ENCODE measurements at regions not wholly inside any gene's neighbourhood (a gene's known extent, or its start where the extent isn't known, plus 50 kb on each side); places are given as distances from the start of the nearest gene placed in this dataset.

DNA sequence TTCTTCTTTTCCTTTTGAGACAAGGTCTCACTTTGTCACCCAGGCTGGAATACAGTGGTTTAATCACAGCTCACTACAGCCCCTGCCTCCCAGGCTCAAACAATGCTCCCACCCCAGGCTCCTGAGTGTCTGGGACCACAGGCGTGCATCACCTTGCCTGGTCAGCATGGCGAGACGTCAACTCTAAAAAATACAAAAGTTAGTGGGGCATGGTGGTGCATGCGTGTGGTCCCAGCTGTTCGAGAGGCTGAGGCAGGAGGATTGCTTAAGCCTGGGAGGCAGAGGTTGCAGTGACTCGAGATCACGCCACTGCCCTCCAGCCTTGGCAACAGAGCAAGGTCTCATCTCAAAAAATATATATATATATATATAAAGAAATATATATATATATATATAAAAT is 242.4 kb downstream of the SHOX start:
- Histone ChIP-seq H3K9ac (ENCODE audit: low read depth in 1 of 2, low read length in 2 of 2) (no peak overlapping the region), H3K27me3 (ENCODE audit: control insufficient read depth in 2 of 2, insufficient read depth in 2 of 2, low read length in 2 of 2) (no peaks in the 10 kb centered on the region), H3K4me3 (ENCODE audit: low read length in 2 of 2) (no peak overlapping the region), H3K27ac (ENCODE audit: low read depth in 2 of 2, low read length in 2 of 2) (no peak overlapping the region), H3K9me3 (ENCODE audit: control insufficient read depth in 2 of 2, low read length in 2 of 2) (peaks cover 5 to 6% of the 10 kb centered on the region in 2 donors), H3K4me1 (ENCODE audit: control insufficient read depth in 2 of 2, insufficient read depth in 2 of 2, low read length in 2 of 2) (no peaks in the 10 kb centered on the region), H3K36me3 (ENCODE audit: control insufficient read depth in 2 of 2, insufficient read depth in 2 of 2, low read length in 2 of 2) (no peaks in the 10 kb centered on the region)

DNA sequence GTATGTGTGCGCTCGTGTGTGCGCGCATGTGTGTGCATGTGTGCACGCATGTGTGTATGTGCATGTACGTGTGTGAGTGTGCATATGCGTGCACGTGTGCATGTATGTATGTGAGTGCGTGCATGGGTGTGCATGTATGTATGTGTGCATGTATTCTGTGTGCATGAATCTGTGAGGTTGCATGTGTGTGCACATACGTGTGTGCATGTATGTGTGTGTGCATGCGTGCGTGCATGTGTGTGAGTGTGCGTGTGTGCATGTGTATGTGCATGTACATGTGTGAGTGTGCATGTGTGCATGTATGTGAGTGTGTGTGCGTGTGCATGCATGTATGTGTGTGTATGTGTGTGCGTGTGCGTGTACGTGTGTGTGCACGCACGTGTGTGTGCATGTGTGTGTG is 241.5 kb downstream of the SHOX start:
- peaks cover 4 to 5% of the 10 kb centered on the region in 2 donors for H3K9me3 ChIP-seq (ENCODE audit: control insufficient read depth in 2 of 2, low read length in 2 of 2)
- no peaks in the 10 kb centered on the region for H3K4me1 ChIP-seq (ENCODE audit: control insufficient read depth in 2 of 2, insufficient read depth in 2 of 2, low read length in 2 of 2)
- no peaks in the 10 kb centered on the region for H3K27me3 ChIP-seq (ENCODE audit: control insufficient read depth in 2 of 2, insufficient read depth in 2 of 2, low read length in 2 of 2)
- H3K4me3 ChIP-seq (ENCODE audit: low read length in 2 of 2): no peak overlapping the region
- no peak overlapping the region for H3K9ac ChIP-seq (ENCODE audit: low read depth in 1 of 2, low read length in 2 of 2)
- H3K36me3 ChIP-seq (ENCODE audit: control insufficient read depth in 2 of 2, insufficient read depth in 2 of 2, low read length in 2 of 2): no peaks in the 10 kb centered on the region
- H3K27ac ChIP-seq (ENCODE audit: low read depth in 2 of 2, low read length in 2 of 2): no peak overlapping the region

- Histone ChIP-seq H3K27ac (ENCODE audit: low read depth in 2 of 2, low read length in 2 of 2) (no peak overlapping the region), H3K9me3 (ENCODE audit: control insufficient read depth in 2 of 2, low read length in 2 of 2) (peaks cover 4 to 5% of the 10 kb centered on the region in 2 donors), H3K27me3 (ENCODE audit: control insufficient read depth in 2 of 2, insufficient read depth in 2 of 2, low read length in 2 of 2) (no peaks in the 10 kb centered on the region), H3K4me3 (ENCODE audit: low read length in 2 of 2) (no peak overlapping the region), H3K36me3 (ENCODE audit: control insufficient read depth in 2 of 2, insufficient read depth in 2 of 2, low read length in 2 of 2) (no peaks in the 10 kb centered on the region), H3K9ac (ENCODE audit: low read depth in 1 of 2, low read length in 2 of 2) (no peak overlapping the region), H3K4me1 (ENCODE audit: control insufficient read depth in 2 of 2, insufficient read depth in 2 of 2, low read length in 2 of 2) (no peaks in the 10 kb centered on the region)
Observed at GRCh38 chrX:871626-872025, 241.0 kb downstream of the SHOX start.

DNA sequence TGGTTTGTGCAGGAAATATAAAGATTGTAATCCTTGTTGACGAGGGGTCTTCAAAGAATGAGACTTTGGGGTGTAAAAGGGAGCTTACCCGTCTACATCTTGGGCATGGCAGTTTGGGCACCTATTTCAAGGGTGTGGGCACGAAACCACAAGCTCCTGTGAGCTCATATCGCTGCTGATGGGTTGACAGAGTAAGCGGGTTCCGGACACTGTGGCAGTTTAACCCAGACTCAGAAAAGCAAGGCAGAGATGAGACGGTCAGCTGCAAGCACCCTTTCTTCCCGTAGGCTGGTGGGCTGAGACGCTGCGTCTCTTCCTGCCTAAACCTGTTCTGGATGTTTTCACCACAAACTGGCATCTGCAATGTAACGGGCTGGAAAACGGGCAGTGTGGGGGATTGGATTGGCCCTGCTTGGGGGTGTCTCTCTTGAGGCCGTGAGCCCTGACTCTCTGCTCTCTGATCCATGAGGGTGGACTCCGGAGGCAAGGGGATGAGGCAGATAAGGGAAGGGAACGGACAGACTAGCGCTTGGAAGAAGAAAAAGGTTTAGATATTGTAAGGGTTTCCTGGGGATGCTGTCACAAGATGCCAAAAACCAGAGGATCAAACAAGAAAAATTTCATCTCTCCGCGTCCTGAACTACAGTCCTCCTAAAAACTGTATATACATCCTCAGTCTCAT is 237.5 kb downstream of the SHOX start:
- H3K36me3 ChIP-seq (ENCODE audit: control insufficient read depth in 2 of 2, insufficient read depth in 2 of 2, low read length in 2 of 2): no peaks in the 10 kb centered on the region
- H3K27ac ChIP-seq (ENCODE audit: low read depth in 2 of 2, low read length in 2 of 2): no peak overlapping the region
- no peaks in the 10 kb centered on the region for H3K27me3 ChIP-seq (ENCODE audit: control insufficient read depth in 2 of 2, insufficient read depth in 2 of 2, low read length in 2 of 2)
- no peaks in the 10 kb centered on the region for H3K4me1 ChIP-seq (ENCODE audit: control insufficient read depth in 2 of 2, insufficient read depth in 2 of 2, low read length in 2 of 2)
- H3K4me3 ChIP-seq (ENCODE audit: low read length in 2 of 2): no peak overlapping the region
- H3K9me3 ChIP-seq (ENCODE audit: control insufficient read depth in 2 of 2, low read length in 2 of 2): peaks cover 4 to 9% of the 10 kb centered on the region in 2 donors
- H3K9ac ChIP-seq (ENCODE audit: low read depth in 1 of 2, low read length in 2 of 2): no peak overlapping the region

- H3K9ac ChIP-seq (ENCODE audit: low read depth in 1 of 2, low read length in 2 of 2): no peak overlapping the region
Observed at GRCh38 chrX:867502-867901, 236.9 kb downstream of the SHOX start.

GRCh38 chrX:866441-866990 is 235.9 kb downstream of the SHOX start:
- Histone ChIP-seq H3K27me3 (ENCODE audit: control insufficient read depth in 2 of 2, insufficient read depth in 2 of 2, low read length in 2 of 2) (no peaks in the 10 kb centered on the region), H3K27ac (ENCODE audit: low read depth in 2 of 2, low read length in 2 of 2) (no peak overlapping the region)

More at GRCh38 chrX:867502-867901, 236.9 kb downstream of the SHOX start:
- no peaks in the 10 kb centered on the region for H3K4me1 ChIP-seq (ENCODE audit: control insufficient read depth in 2 of 2, insufficient read depth in 2 of 2, low read length in 2 of 2)
- H3K4me3 ChIP-seq (ENCODE audit: low read length in 2 of 2): no peak overlapping the region
- no peak overlapping the region for H3K27ac ChIP-seq (ENCODE audit: low read depth in 2 of 2, low read length in 2 of 2)
- peaks cover 4 to 9% of the 10 kb centered on the region in 2 donors for H3K9me3 ChIP-seq (ENCODE audit: control insufficient read depth in 2 of 2, low read length in 2 of 2)
- no peaks in the 10 kb centered on the region for H3K27me3 ChIP-seq (ENCODE audit: control insufficient read depth in 2 of 2, insufficient read depth in 2 of 2, low read length in 2 of 2)
- H3K36me3 ChIP-seq (ENCODE audit: control insufficient read depth in 2 of 2, insufficient read depth in 2 of 2, low read length in 2 of 2): no peaks in the 10 kb centered on the region

DNA sequence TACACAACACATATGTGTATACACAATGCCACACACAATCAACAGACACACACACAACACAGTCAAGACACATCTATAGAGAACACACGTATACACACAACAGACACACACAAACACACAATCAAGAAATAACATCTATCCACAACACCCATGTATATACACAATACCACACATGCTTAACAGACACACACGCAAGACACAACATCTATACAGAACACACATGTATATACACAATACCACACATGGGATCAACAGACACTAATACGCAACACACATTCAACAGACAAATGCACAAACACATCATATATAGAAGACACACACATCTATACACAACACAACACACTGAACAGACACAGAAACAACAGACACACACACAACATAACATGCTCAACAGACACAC is 234.8 kb downstream of the SHOX start:
- Histone ChIP-seq H3K9me3 (ENCODE audit: control insufficient read depth in 2 of 2, low read length in 2 of 2) (peaks cover 0 to 4% of the 10 kb centered on the region in 2 donors), H3K9ac (ENCODE audit: low read depth in 1 of 2, low read length in 2 of 2) (no peak overlapping the region), H3K27me3 (ENCODE audit: control insufficient read depth in 2 of 2, insufficient read depth in 2 of 2, low read length in 2 of 2) (no peaks in the 10 kb centered on the region), H3K27ac (ENCODE audit: low read depth in 2 of 2, low read length in 2 of 2) (no peak overlapping the region), H3K4me3 (ENCODE audit: low read length in 2 of 2) (no peak overlapping the region), H3K4me1 (ENCODE audit: control insufficient read depth in 2 of 2, insufficient read depth in 2 of 2, low read length in 2 of 2) (no peaks in the 10 kb centered on the region), H3K36me3 (ENCODE audit: control insufficient read depth in 2 of 2, insufficient read depth in 2 of 2, low read length in 2 of 2) (no peaks in the 10 kb centered on the region)

More at GRCh38 chrX:866441-866990, 235.9 kb downstream of the SHOX start:
- Histone ChIP-seq H3K36me3 (ENCODE audit: control insufficient read depth in 2 of 2, insufficient read depth in 2 of 2, low read length in 2 of 2) (no peaks in the 10 kb centered on the region), H3K4me1 (ENCODE audit: control insufficient read depth in 2 of 2, insufficient read depth in 2 of 2, low read length in 2 of 2) (no peaks in the 10 kb centered on the region), H3K4me3 (ENCODE audit: low read length in 2 of 2) (no peak overlapping the region), H3K9me3 (ENCODE audit: control insufficient read depth in 2 of 2, low read length in 2 of 2) (peaks cover 0 to 4% of the 10 kb centered on the region in 2 donors), H3K9ac (ENCODE audit: low read depth in 1 of 2, low read length in 2 of 2) (no peak overlapping the region)

- no peaks in the 10 kb centered on the region for H3K36me3 ChIP-seq (ENCODE audit: control insufficient read depth in 2 of 2, insufficient read depth in 2 of 2, low read length in 2 of 2)
- no peak overlapping the region for H3K27ac ChIP-seq (ENCODE audit: low read depth in 2 of 2, low read length in 2 of 2)
- H3K27me3 ChIP-seq (ENCODE audit: control insufficient read depth in 2 of 2, insufficient read depth in 2 of 2, low read length in 2 of 2): no peaks in the 10 kb centered on the region
Observed at GRCh38 chrX:861921-862320, 231.3 kb downstream of the SHOX start.

GRCh38 chrX:861340-861890 is 230.8 kb downstream of the SHOX start:
- H3K9ac ChIP-seq (ENCODE audit: low read depth in 1 of 2, low read length in 2 of 2): no peak overlapping the region
- H3K27me3 ChIP-seq (ENCODE audit: control insufficient read depth in 2 of 2, insufficient read depth in 2 of 2, low read length in 2 of 2): no peaks in the 10 kb centered on the region
- no peak overlapping the region for H3K27ac ChIP-seq (ENCODE audit: low read depth in 2 of 2, low read length in 2 of 2)
- H3K36me3 ChIP-seq (ENCODE audit: control insufficient read depth in 2 of 2, insufficient read depth in 2 of 2, low read length in 2 of 2): no peaks in the 10 kb centered on the region
- peaks cover 0 to 4% of the 10 kb centered on the region in 2 donors for H3K9me3 ChIP-seq (ENCODE audit: control insufficient read depth in 2 of 2, low read length in 2 of 2)
- no peaks in the 10 kb centered on the region for H3K4me1 ChIP-seq (ENCODE audit: control insufficient read depth in 2 of 2, insufficient read depth in 2 of 2, low read length in 2 of 2)
- H3K4me3 ChIP-seq (ENCODE audit: low read length in 2 of 2): no peak overlapping the region

More at GRCh38 chrX:861921-862320, 231.3 kb downstream of the SHOX start:
- H3K4me1 ChIP-seq (ENCODE audit: control insufficient read depth in 2 of 2, insufficient read depth in 2 of 2, low read length in 2 of 2): no peaks in the 10 kb centered on the region
- no peak overlapping the region for H3K4me3 ChIP-seq (ENCODE audit: low read length in 2 of 2)
- H3K9me3 ChIP-seq (ENCODE audit: control insufficient read depth in 2 of 2, low read length in 2 of 2): peaks cover 0 to 4% of the 10 kb centered on the region in 2 donors
- no peak overlapping the region for H3K9ac ChIP-seq (ENCODE audit: low read depth in 1 of 2, low read length in 2 of 2)

DNA sequence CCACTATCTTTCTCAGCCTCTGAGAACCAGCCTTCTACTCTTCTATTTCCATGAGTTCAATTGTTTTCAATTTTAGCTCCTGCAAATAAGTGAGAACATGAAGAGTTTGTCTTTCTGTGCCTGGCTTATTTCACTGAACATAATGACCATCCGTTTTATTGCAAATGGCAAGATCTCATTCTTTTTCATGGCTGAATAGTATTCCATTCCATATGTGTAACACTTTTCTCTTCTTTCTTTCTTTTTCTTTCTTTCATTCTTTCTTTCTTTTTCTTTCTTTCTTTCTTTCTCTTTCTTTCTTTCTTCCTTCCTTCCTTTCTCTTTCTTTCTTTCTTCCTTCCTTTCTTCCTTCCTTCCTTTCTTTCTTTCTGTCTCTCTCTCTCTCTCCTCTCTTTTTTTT is 228.7 kb downstream of the SHOX start:
- no peak overlapping the region for H3K4me3 ChIP-seq (ENCODE audit: low read length in 2 of 2)
- H3K36me3 ChIP-seq (ENCODE audit: control insufficient read depth in 2 of 2, insufficient read depth in 2 of 2, low read length in 2 of 2): no peaks in the 10 kb centered on the region
- H3K27ac ChIP-seq (ENCODE audit: low read depth in 2 of 2, low read length in 2 of 2): no peak overlapping the region
- H3K9ac ChIP-seq (ENCODE audit: low read depth in 1 of 2, low read length in 2 of 2): no peak overlapping the region
- H3K9me3 ChIP-seq (ENCODE audit: control insufficient read depth in 2 of 2, low read length in 2 of 2): no peaks in the 10 kb centered on the region
- no peaks in the 10 kb centered on the region for H3K4me1 ChIP-seq (ENCODE audit: control insufficient read depth in 2 of 2, insufficient read depth in 2 of 2, low read length in 2 of 2)
- no peaks in the 10 kb centered on the region for H3K27me3 ChIP-seq (ENCODE audit: control insufficient read depth in 2 of 2, insufficient read depth in 2 of 2, low read length in 2 of 2)
